H1 (cell line): ENCODE measurements at regions not wholly inside any gene's neighbourhood (a gene's known extent, or its start where the extent isn't known, plus 50 kb on each side); places are given as distances from the start of the nearest gene placed in this dataset.

ENCODE experiments used
- HDAC2 ChIP-seq, 2 experiments: fragments of 300-600 bp in 1 of 2; sonication (generic) in 1 of 2; IDR thresholded peaks; 2 replicates each; pipeline ENCODE4 v1.6.1; 2011 to 2012; ENCODE audit warnings: low read depth in 2 of 2, low read length in 2 of 2, mild to moderate bottlenecking in 2 of 2, moderate library complexity in 2 of 2, borderline replicate concordance in 1 of 2, inconsistent platforms in 1 of 2
- TBP ChIP-seq: IDR thresholded peaks from 2 replicates; pipeline ENCODE4 v1.6.1; 2011; ENCODE audit warnings: low read depth, low read length, improper control_type of control experiment

GRCh38 chr14:62029569-62029924 is 267.3 kb downstream of the SNAPC1 start (continued):
- TF ChIP-seq HDAC2 (IDR thresholded peaks at IDR 0.05; ENCODE audit: borderline replicate concordance in 1 of 2, low read depth in 2 of 2, low read length in 2 of 2): no peak
- TF ChIP-seq TBP: no peak
